B cell (primary cell): ENCODE measurements at regions not wholly inside any gene's neighbourhood (a gene's known extent, or its start where the extent isn't known, plus 50 kb on each side); places are given as distances from the start of the nearest gene placed in this dataset.

Experiments used
- CTCF ChIP-seq: fragments of 200-600 bp; IDR thresholded peaks from one replicate; pipeline ENCODE4 v1.8.0; 2022; ENCODE audit warnings: antibody characterized with exemption, mild to moderate bottlenecking
- EZH2 ChIP-seq: IDR thresholded peaks from 2 replicates; pipeline ENCODE4 v1.6.1; 2012; ENCODE audit warnings: borderline replicate concordance, low read depth, mild to moderate bottlenecking, moderate library complexity, low read length; ENCODE audit not compliant: insufficient read depth, poor library complexity, severe bottlenecking

GRCh38 chr11:25991476-25991875, 340.5 kb upstream of the ANO3 start:
- TF ChIP-seq CTCF = no peak
- TF ChIP-seq EZH2 = no peak
